GM21528 (cell line): ENCODE measurements at regions not wholly inside any gene's neighbourhood (a gene's known extent, or its start where the extent isn't known, plus 50 kb on each side); places are given as distances from the start of the nearest gene placed in this dataset.
"Not testable (repeated sequence)": the region's sequence is repeated elsewhere in the genome, so short reads cannot be mapped to it uniquely, and the experiment has no call there.

ENCODE experiments used
- ATAC-seq: cut with Tn5 transposase; IDR thresholded peaks from one replicate; pipeline ENCODE4 v1.9.1; 2021; ENCODE audit warnings: mild to moderate bottlenecking, moderate library complexity; ENCODE audit not compliant: unreplicated experiment, low FRiP score

GRCh38 chr13:74755065-74755464 is 620.9 kb upstream of the KLF12 start:
- no peak for ATAC-seq

GRCh38 chr13:74751739-74752138 is 617.5 kb upstream of the KLF12 start:
- ATAC-seq, result no peak

- ATAC-seq, result no peak
Observed at GRCh38 chr13:74747186-74747955, 613.2 kb upstream of the KLF12 start.

- no peak for ATAC-seq
Observed at GRCh38 chr13:74743992-74744391, 609.8 kb upstream of the KLF12 start.

GRCh38 chr13:74741732-74742131 is 607.5 kb upstream of the KLF12 start:
- no peak for ATAC-seq

GRCh38 chr13:74732736-74733385 is 598.7 kb upstream of the KLF12 start:
- no peak for ATAC-seq

- no peak for ATAC-seq
Observed at GRCh38 chr13:74731731-74732130, 597.5 kb upstream of the KLF12 start.

- ATAC-seq, result no peak
Observed at GRCh38 chr13:74730556-74731331, 596.5 kb upstream of the KLF12 start.

- ATAC-seq, result no peak
Observed at GRCh38 chr13:74726206-74726605, 592.0 kb upstream of the KLF12 start.

GRCh38 chr13:74718232-74718842 is 584.1 kb upstream of the KLF12 start:
- ATAC-seq, result not testable (repeated sequence)

GRCh38 chr13:74715718-74716117 is 581.5 kb upstream of the KLF12 start:
- no peak for ATAC-seq

GRCh38 chr13:74710006-74710405 is 575.8 kb upstream of the KLF12 start:
- no peak for ATAC-seq

GRCh38 chr13:74709226-74709625 is 575.0 kb upstream of the KLF12 start:
- no peak for ATAC-seq

- ATAC-seq, result no peak
Observed at GRCh38 chr13:74708629-74709028, 574.4 kb upstream of the KLF12 start.

- no peak for ATAC-seq
Observed at GRCh38 chr13:74707291-74707690, 573.1 kb upstream of the KLF12 start.

- no peak for ATAC-seq
Observed at GRCh38 chr13:74706801-74707200, 572.6 kb upstream of the KLF12 start.

GRCh38 chr13:74705438-74705837 is 571.2 kb upstream of the KLF12 start:
- ATAC-seq, result no peak

- no peak for ATAC-seq
Observed at GRCh38 chr13:74703855-74704387, 569.7 kb upstream of the KLF12 start.

- no peak for ATAC-seq
Observed at GRCh38 chr13:74696148-74696922, 562.1 kb upstream of the KLF12 start.
